ENCODE measurements at regions not wholly inside any gene's neighbourhood (a gene's known extent, or its start where the extent isn't known, plus 50 kb on each side); places are given as distances from the start of the nearest gene placed in this dataset.

- Histone ChIP-seq H4K20me1 (ENCODE audit: insufficient read depth, low read length) (no peaks in the 10 kb centered on the region), H3K4me3 (ENCODE audit: low read depth in 1 of 2, low read length in 2 of 2) (no peak overlapping the region), H3K79me2 (ENCODE audit: insufficient read depth, low read length) (no peaks in the 10 kb centered on the region), H3K9ac (ENCODE audit: low read depth, low read length) (no peak overlapping the region), H3K4me2 (ENCODE audit: insufficient read depth, low read length) (no peak overlapping the region), H2AFZ (ENCODE audit: low read depth, low read length) (no peak overlapping the region), H3K27me3 (ENCODE audit: insufficient read depth, low read length, poor library complexity) (no peaks in the 10 kb centered on the region), H3K9me3 (ENCODE audit: insufficient read depth, low read length, severe bottlenecking) (no peaks in the 10 kb centered on the region), H3K27ac (ENCODE audit: low read length) (no peak overlapping the region), H3K36me3 (ENCODE audit: insufficient read depth, low read length) (no peaks in the 10 kb centered on the region), H3K4me1 (ENCODE audit: insufficient read depth, low read length) (no peaks in the 10 kb centered on the region)
- TF ChIP-seq CTCF (IDR thresholded peaks at IDR 0.05; ENCODE audit: borderline replicate concordance, extremely low read depth, low read length, poor library complexity, severe bottlenecking) (no peak), EZH2 (IDR thresholded peaks at IDR 0.05; ENCODE audit: borderline replicate concordance, low read depth, low read length, severe bottlenecking) (no peak)
- no peak for DNase-seq
- ATAC-seq (ENCODE audit: insufficient read depth, low read depth) = no peak
Measured at GRCh38 chr5:28402590-28403301, 1364.4 kb upstream of the CDH9 start.

- Histone ChIP-seq H4K20me1 (ENCODE audit: insufficient read depth, low read length) (no peaks in the 10 kb centered on the region), H3K9me3 (ENCODE audit: insufficient read depth, low read length, severe bottlenecking) (no peaks in the 10 kb centered on the region), H3K36me3 (ENCODE audit: insufficient read depth, low read length) (no peaks in the 10 kb centered on the region), H3K4me2 (ENCODE audit: insufficient read depth, low read length) (no peak overlapping the region), H3K27ac (ENCODE audit: low read length) (no peak overlapping the region), H3K4me1 (ENCODE audit: insufficient read depth, low read length) (no peaks in the 10 kb centered on the region), H3K4me3 (ENCODE audit: low read depth in 1 of 2, low read length in 2 of 2) (no peak overlapping the region), H3K79me2 (ENCODE audit: insufficient read depth, low read length) (no peaks in the 10 kb centered on the region), H3K27me3 (ENCODE audit: insufficient read depth, low read length, poor library complexity) (no peaks in the 10 kb centered on the region), H2AFZ (ENCODE audit: low read depth, low read length) (peak overlapping the region; percentile 46; the same call in 1 of the 2 replicates), H3K9ac (ENCODE audit: low read depth, low read length) (no peak overlapping the region)
- DNase-seq = no peak
- no peak for ATAC-seq (ENCODE audit: insufficient read depth, low read depth)
- no peak for TF ChIP-seq EZH2 (IDR thresholded peaks at IDR 0.05; ENCODE audit: borderline replicate concordance, low read depth, low read length, severe bottlenecking)
- TF ChIP-seq CTCF (IDR thresholded peaks at IDR 0.05; ENCODE audit: borderline replicate concordance, extremely low read depth, low read length, poor library complexity, severe bottlenecking) = no peak
Measured at GRCh38 chr5:28400076-28400475, 1361.7 kb upstream of the CDH9 start.

- Histone ChIP-seq H4K20me1 (ENCODE audit: insufficient read depth, low read length) (no peaks in the 10 kb centered on the region), H3K9ac (ENCODE audit: low read depth, low read length) (no peak overlapping the region), H3K4me1 (ENCODE audit: insufficient read depth, low read length) (no peaks in the 10 kb centered on the region), H3K27ac (ENCODE audit: low read length) (no peak overlapping the region), H3K79me2 (ENCODE audit: insufficient read depth, low read length) (no peaks in the 10 kb centered on the region), H3K4me3 (ENCODE audit: low read depth in 1 of 2, low read length in 2 of 2) (no peak overlapping the region), H3K9me3 (ENCODE audit: insufficient read depth, low read length, severe bottlenecking) (no peaks in the 10 kb centered on the region), H3K4me2 (ENCODE audit: insufficient read depth, low read length) (no peak overlapping the region), H3K36me3 (ENCODE audit: insufficient read depth, low read length) (no peaks in the 10 kb centered on the region), H3K27me3 (ENCODE audit: insufficient read depth, low read length, poor library complexity) (no peaks in the 10 kb centered on the region), H2AFZ (ENCODE audit: low read depth, low read length) (no peak overlapping the region)
- ATAC-seq (ENCODE audit: insufficient read depth, low read depth) = no peak
- no peak for DNase-seq
- TF ChIP-seq CTCF (IDR thresholded peaks at IDR 0.05; ENCODE audit: borderline replicate concordance, extremely low read depth, low read length, poor library complexity, severe bottlenecking) (no peak), EZH2 (IDR thresholded peaks at IDR 0.05; ENCODE audit: borderline replicate concordance, low read depth, low read length, severe bottlenecking) (no peak)
Measured at GRCh38 chr5:28399211-28399610, 1360.8 kb upstream of the CDH9 start.

Measured in DND-41 (cell line).